Heart left ventricle (tissue), 13 donors: ENCODE measurements at regions not wholly inside any gene's neighbourhood (a gene's known extent, or its start where the extent isn't known, plus 50 kb on each side); places are given as distances from the start of the nearest gene placed in this dataset.

Source experiments
- CTCF ChIP-seq, 12 donors: fragments of 200-600 bp; sonication (generic) in 4 of 12; IDR thresholded peaks; one replicate each; pipeline versions ENCODE4 v1.5.0 to v1.8.0; 2018 to 2022; ENCODE audit warnings: antibody characterized with exemption in 12 of 12, mild to moderate bottlenecking in 5 of 12
- POLR2A ChIP-seq, 2 donors: fragments of 450-650 bp; IDR thresholded peaks; one replicate each; pipeline ENCODE4 v1.6.1; 2017; ENCODE audit warnings: antibody characterized with exemption in 2 of 2, mild to moderate bottlenecking in 2 of 2, moderate library complexity in 2 of 2
- donor health status: ischemic (EF 13 %, LVEDD 7.1; RV severe dilation, severe dysfunction).
- donor health status: DM: no; HTN: yes; CAD: no.
- donor health status: DM: no; HTN: no; CAD: no.
- donor health status: ischemic (EF 25% LVEDD 6.9; RV normal size, moderate dysfunction).
- donor health status: ischemic (EF 25% LVEDD 5.7; RV mildly dilated, moderate dysfunction).
- donor health status: ischemic (EF 35%, LVEDD 5.7; RV mildly dilated, moderate dysfunction).
- donor health status: nonischemic (EF 11% LVEDD 7.7; RV severe dilation, severe dysfunction).
- donor health status: DM: yes; HTN: yes; CAD: no.
- donor health status: PGD.
- donor health status: ischemic (EF 29% LVEDD 5.4; RV normal size, mild dysfunction).
- donor health status: nonischemic (EF 23%, LVEDD 6.1; RV moderate dilation, normal function).

DNA sequence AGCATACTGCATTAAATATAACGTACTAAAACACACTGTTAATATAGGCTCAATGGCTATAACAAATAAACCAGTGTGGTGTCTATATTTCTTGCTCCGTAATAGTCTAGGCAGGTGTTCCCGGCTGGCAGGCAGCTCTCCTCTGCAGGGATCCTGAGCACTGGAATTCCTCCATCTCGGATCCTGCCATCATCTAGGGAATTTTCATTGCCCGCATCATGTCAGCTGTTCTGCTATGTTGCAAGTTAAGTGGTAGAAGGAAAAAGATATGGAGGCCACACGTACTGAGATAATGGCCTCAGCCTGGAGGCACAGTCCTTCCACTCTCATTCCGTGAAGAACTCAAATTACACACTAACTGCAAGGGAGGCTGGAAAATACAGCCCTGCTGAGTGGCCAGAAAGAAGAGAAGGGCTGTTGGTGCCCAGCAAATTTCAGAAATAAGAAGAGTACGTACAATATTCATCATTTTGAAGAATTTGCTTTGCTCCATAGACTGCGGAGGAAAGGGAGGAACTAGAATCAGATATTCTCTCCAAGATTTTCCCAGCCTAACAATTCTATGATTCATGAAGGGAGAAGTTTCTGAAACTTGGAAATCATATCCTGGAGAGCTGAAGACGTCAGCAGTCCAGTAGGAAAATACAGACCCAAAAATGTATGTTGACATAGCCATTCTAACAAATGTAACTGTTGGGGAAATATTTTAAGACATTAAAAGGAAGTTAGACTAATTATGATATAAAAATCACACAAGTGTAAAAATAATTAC lies 263.3 kb downstream of the MRPL39 start:
- TF ChIP-seq CTCF (IDR thresholded peaks at IDR 0.05) (no peak), POLR2A (IDR thresholded peaks at IDR 0.05) (no peak)
